ENCODE measurements at regions not wholly inside any gene's neighbourhood (a gene's known extent, or its start where the extent isn't known, plus 50 kb on each side); places are given as distances from the start of the nearest gene placed in this dataset.

- Histone ChIP-seq H3K27me3 (no peaks in the 10 kb centered on the region), H3K4me3 (no peak overlapping the region), H3K36me3 (no peaks in the 10 kb centered on the region), H3K9me3 (peaks cover 0 to 35% (median 1%) of the 10 kb centered on the region in 4 donors), H3K4me1 (no peaks in the 10 kb centered on the region), H3K27ac (no peak overlapping the region)
- no peak for DNase-seq (ENCODE audit: low spot score in 2 of 2)
- 87 to 92% methylated on average over 3 of the region's 3 CpGs for WGBS, 2 donors
- TF ChIP-seq EP300 (IDR thresholded peaks at IDR 0.05) (no peak), POLR2A (IDR thresholded peaks at IDR 0.05) (no peak), CTCF (IDR thresholded peaks at IDR 0.05) (no peak)
These were observed 122.6 kb downstream of the ISOC1 start for GRCh38 chr5:129217179-129217578.

GRCh38 chr5:129223178-129223577 is 128.6 kb downstream of the ISOC1 start:
- H3K27ac ChIP-seq = no peak overlapping the region
- no peak overlapping the region for H3K4me3 ChIP-seq
- no peak for DNase-seq (ENCODE audit: low spot score in 2 of 2)
- H3K9me3 ChIP-seq = no peaks in the 10 kb centered on the region
- WGBS, 2 donors = 64 to 75% methylated on average over 2 of the region's 2 CpGs
- TF ChIP-seq POLR2A (IDR thresholded peaks at IDR 0.05) = no peak
- no peak for TF ChIP-seq EP300 (IDR thresholded peaks at IDR 0.05)
- no peak for TF ChIP-seq CTCF (IDR thresholded peaks at IDR 0.05)
- H3K36me3 ChIP-seq = no peaks in the 10 kb centered on the region
- H3K4me1 ChIP-seq = no peaks in the 10 kb centered on the region
- H3K27me3 ChIP-seq = no peaks in the 10 kb centered on the region

- Histone ChIP-seq H3K27ac (no peak overlapping the region), H3K9me3 (peaks cover 0 to 4% (median 0%) of the 10 kb centered on the region in 4 donors), H3K36me3 (no peaks in the 10 kb centered on the region), H3K27me3 (no peaks in the 10 kb centered on the region), H3K4me1 (no peaks in the 10 kb centered on the region), H3K4me3 (no peak overlapping the region)
- DNase-seq (ENCODE audit: low spot score in 2 of 2) = no peak
- TF ChIP-seq EP300 (IDR thresholded peaks at IDR 0.05) = no peak
- TF ChIP-seq CTCF (IDR thresholded peaks at IDR 0.05) = no peak
- no peak for TF ChIP-seq POLR2A (IDR thresholded peaks at IDR 0.05)
- WGBS, 2 donors = 80 to 81% methylated on average over 3 of the region's 3 CpGs
These were observed 134.0 kb downstream of the ISOC1 start for GRCh38 chr5:129228577-129228976.

- no peak overlapping the region for H3K27ac ChIP-seq
- no peak overlapping the region for H3K4me3 ChIP-seq
- H3K36me3 ChIP-seq = no peaks in the 10 kb centered on the region
- no peaks in the 10 kb centered on the region for H3K4me1 ChIP-seq
- DNase-seq (ENCODE audit: low spot score in 2 of 2) = no peak
- WGBS, 2 donors = 69 to 80% methylated on average over 2 of the region's 2 CpGs
- no peak for TF ChIP-seq EP300 (IDR thresholded peaks at IDR 0.05)
- TF ChIP-seq POLR2A (IDR thresholded peaks at IDR 0.05) = no peak
- TF ChIP-seq CTCF (IDR thresholded peaks at IDR 0.05) = no peak
- no peaks in the 10 kb centered on the region for H3K9me3 ChIP-seq
- H3K27me3 ChIP-seq = no peaks in the 10 kb centered on the region
These were observed 147.2 kb downstream of the ISOC1 start for GRCh38 chr5:129241755-129242154.

GRCh38 chr5:129243039-129243438 is 148.5 kb downstream of the ISOC1 start:
- no peaks in the 10 kb centered on the region for H3K36me3 ChIP-seq
- 43 to 58% methylated on average over 1 of the region's 1 CpG for WGBS, 2 donors
- no peak for DNase-seq (ENCODE audit: low spot score in 2 of 2)
- no peak overlapping the region for H3K4me3 ChIP-seq
- no peak overlapping the region for H3K27ac ChIP-seq
- no peaks in the 10 kb centered on the region for H3K27me3 ChIP-seq
- H3K9me3 ChIP-seq = no peaks in the 10 kb centered on the region
- H3K4me1 ChIP-seq = no peaks in the 10 kb centered on the region
- no peak for TF ChIP-seq EP300 (IDR thresholded peaks at IDR 0.05)

GRCh38 chr5:129244478-129244877 is 149.9 kb downstream of the ISOC1 start:
- no peaks in the 10 kb centered on the region for H3K9me3 ChIP-seq
- 88 to 92% methylated on average over 1 of the region's 1 CpG for WGBS, 2 donors
- no peak for DNase-seq (ENCODE audit: low spot score in 2 of 2)
- no peak for TF ChIP-seq POLR2A (IDR thresholded peaks at IDR 0.05)
- no peak for TF ChIP-seq CTCF (IDR thresholded peaks at IDR 0.05)
- no peak for TF ChIP-seq EP300 (IDR thresholded peaks at IDR 0.05)
- H3K4me1 ChIP-seq = no peaks in the 10 kb centered on the region
- H3K4me3 ChIP-seq = no peak overlapping the region
- H3K27me3 ChIP-seq = no peaks in the 10 kb centered on the region
- no peaks in the 10 kb centered on the region for H3K36me3 ChIP-seq
- H3K27ac ChIP-seq = no peak overlapping the region
